T-helper 1 cell treated with Interleukin-12 subunit alpha and Interleukin-12 subunit beta and Interleukin-4 antibody, amounts not matched to agents 30 ng/mL and 1 ng/mL, for 36 hours (primary cell): ENCODE measurements at regions not wholly inside any gene's neighbourhood (a gene's known extent, or its start where the extent isn't known, plus 50 kb on each side); places are given as distances from the start of the nearest gene placed in this dataset.

Experiments used
- intact Hi-C: fragments of 100-400 bp; cut with micrococcal nuclease; formaldehyde crosslinking; loops from one replicate; pipeline ENCODE4 v1.15.1; 2024

- intact Hi-C loops = no loop called here
Measured at GRCh38 chr9:86764671-86765343, 182.5 kb downstream of the GAS1 start.

GRCh38 chr9:86764221-86764624 is 183.1 kb downstream of the GAS1 start:
- intact Hi-C loops = no loop called here

- intact Hi-C loops = no loop called here
Measured at GRCh38 chr9:86763791-86764190, 183.5 kb downstream of the GAS1 start.

GRCh38 chr9:86757382-86757720 is 190.0 kb downstream of the GAS1 start:
- intact Hi-C loops = no loop called here

- intact Hi-C loops = no loop called here
Measured at GRCh38 chr9:86756576-86757381, 190.5 kb downstream of the GAS1 start.

- intact Hi-C loops = no loop called here
Measured at GRCh38 chr9:86755561-86755941, 191.8 kb downstream of the GAS1 start.

- intact Hi-C loops = no loop called here
Measured at GRCh38 chr9:86754581-86755560, 192.4 kb downstream of the GAS1 start.

- intact Hi-C loops = no loop called here
Measured at GRCh38 chr9:86753836-86754235, 193.5 kb downstream of the GAS1 start.

- intact Hi-C loops = no loop called here
Measured at GRCh38 chr9:86752733-86753132, 194.6 kb downstream of the GAS1 start.

- intact Hi-C loops = no loop called here
Measured at GRCh38 chr9:86751956-86752355, 195.3 kb downstream of the GAS1 start.

GRCh38 chr9:86751207-86751606 is 196.1 kb downstream of the GAS1 start:
- intact Hi-C loops = no loop called here

- intact Hi-C loops = no loop called here
Measured at GRCh38 chr9:86749894-86750255, 197.4 kb downstream of the GAS1 start.

- intact Hi-C loops = no loop called here
Measured at GRCh38 chr9:86749161-86749893, 198.0 kb downstream of the GAS1 start.

GRCh38 chr9:86747711-86748110 is 199.6 kb downstream of the GAS1 start:
- intact Hi-C loops = no loop called here

GRCh38 chr9:86741311-86742208 is 205.7 kb downstream of the GAS1 start:
- intact Hi-C loops = no loop called here

GRCh38 chr9:86735772-86736458 is 211.4 kb downstream of the GAS1 start:
- intact Hi-C loops = no loop called here

- intact Hi-C loops = no loop called here
Measured at GRCh38 chr9:86734771-86735170, 212.5 kb downstream of the GAS1 start.

GRCh38 chr9:86733929-86734328 is 213.4 kb downstream of the GAS1 start:
- intact Hi-C loops = no loop called here

- intact Hi-C loops = no loop called here
Measured at GRCh38 chr9:86732514-86733171, 214.7 kb downstream of the GAS1 start.
